GM13976 (cell line): ENCODE measurements at regions not wholly inside any gene's neighbourhood (a gene's known extent, or its start where the extent isn't known, plus 50 kb on each side); places are given as distances from the start of the nearest gene placed in this dataset.

Source experiments
- DNase-seq: peaks from one replicate; pipeline ENCODE4 v3.0.0; 2012; ENCODE audit warnings: low spot score
- in situ Hi-C: fragments of 300-500 bp; cut with MboI; formaldehyde crosslinking; loops from one replicate; pipeline ENCODE4 v1.12.0; 2022; ENCODE audit warnings: low sequenced_read_pairs, mixed read lengths, inconsistent platforms; ENCODE audit not compliant: unreplicated experiment
- TF ChIP-seq, protein P1 (sequence below): IDR thresholded peaks from 2 replicates; pipeline ENCODE4 v1.5.1; 2012; ENCODE audit warnings: borderline replicate concordance, mild to moderate bottlenecking; ENCODE audit not compliant: insufficient read depth; ENCODE audit errors: extremely low read depth, missing control alignments, control extremely low read depth

GRCh38 chr19:30695171-30695875 lies 323.1 kb downstream of the ZNF536 start:
- no peak for DNase-seq
- TF ChIP-seq, protein P1, sequence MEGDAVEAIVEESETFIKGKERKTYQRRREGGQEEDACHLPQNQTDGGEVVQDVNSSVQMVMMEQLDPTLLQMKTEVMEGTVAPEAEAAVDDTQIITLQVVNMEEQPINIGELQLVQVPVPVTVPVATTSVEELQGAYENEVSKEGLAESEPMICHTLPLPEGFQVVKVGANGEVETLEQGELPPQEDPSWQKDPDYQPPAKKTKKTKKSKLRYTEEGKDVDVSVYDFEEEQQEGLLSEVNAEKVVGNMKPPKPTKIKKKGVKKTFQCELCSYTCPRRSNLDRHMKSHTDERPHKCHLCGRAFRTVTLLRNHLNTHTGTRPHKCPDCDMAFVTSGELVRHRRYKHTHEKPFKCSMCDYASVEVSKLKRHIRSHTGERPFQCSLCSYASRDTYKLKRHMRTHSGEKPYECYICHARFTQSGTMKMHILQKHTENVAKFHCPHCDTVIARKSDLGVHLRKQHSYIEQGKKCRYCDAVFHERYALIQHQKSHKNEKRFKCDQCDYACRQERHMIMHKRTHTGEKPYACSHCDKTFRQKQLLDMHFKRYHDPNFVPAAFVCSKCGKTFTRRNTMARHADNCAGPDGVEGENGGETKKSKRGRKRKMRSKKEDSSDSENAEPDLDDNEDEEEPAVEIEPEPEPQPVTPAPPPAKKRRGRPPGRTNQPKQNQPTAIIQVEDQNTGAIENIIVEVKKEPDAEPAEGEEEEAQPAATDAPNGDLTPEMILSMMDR, result no peak
- in situ Hi-C loops, result no loop called here

DNA sequence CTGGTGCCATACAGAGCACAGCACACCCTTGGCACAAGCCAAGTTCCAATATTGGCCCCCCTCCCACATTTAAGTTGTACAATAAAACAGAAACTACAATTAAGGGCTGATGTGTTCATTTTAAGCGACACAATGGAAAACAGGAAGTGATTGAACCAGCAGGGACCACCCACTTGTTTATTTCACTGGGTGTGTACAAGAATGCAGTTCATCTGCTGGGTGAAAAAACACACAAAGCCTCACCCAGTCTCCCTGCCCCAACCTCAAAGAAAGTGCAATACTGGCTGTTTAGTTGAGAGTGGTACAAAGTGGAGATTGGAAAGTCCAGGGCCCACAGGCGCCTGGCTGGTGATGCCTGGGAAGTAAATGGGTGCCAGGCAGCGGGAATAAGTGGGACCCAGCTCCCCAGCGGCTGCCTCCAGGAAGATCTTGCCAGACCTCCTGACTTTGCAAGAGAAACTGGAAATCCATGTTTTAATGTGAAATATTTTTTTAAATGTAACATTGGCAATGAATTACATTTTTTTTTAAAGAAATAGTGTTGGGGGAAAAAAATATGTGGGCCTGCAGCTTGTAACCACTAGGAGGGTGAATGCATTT lies 322.1 kb downstream of the ZNF536 start:
- in situ Hi-C loops, result no loop called here
- TF ChIP-seq, protein P1, result no peak
- no peak for DNase-seq

GRCh38 chr19:30692879-30693503 lies 320.8 kb downstream of the ZNF536 start:
- no peak for DNase-seq
- in situ Hi-C loops, result no loop called here
- TF ChIP-seq, protein P1, result no peak

- TF ChIP-seq, protein P1, result no peak
- no peak for DNase-seq
- in situ Hi-C loops, result no loop called here
Observed at GRCh38 chr19:30692181-30692811, 320.1 kb downstream of the ZNF536 start.

GRCh38 chr19:30691819-30692166 lies 319.6 kb downstream of the ZNF536 start:
- in situ Hi-C loops, result no loop called here
- TF ChIP-seq, protein P1, result no peak
- no peak for DNase-seq

GRCh38 chr19:30690935-30691818 lies 319.0 kb downstream of the ZNF536 start:
- TF ChIP-seq, protein P1, result no peak
- no peak for DNase-seq
- in situ Hi-C loops, result no loop called here
